GM18511 (cell line): ENCODE measurements at regions not wholly inside any gene's neighbourhood (a gene's known extent, or its start where the extent isn't known, plus 50 kb on each side); places are given as distances from the start of the nearest gene placed in this dataset.

Source experiments
- ATAC-seq: cut with Tn5 transposase; IDR thresholded peaks from one replicate; pipeline ENCODE4 v1.9.1; 2021; ENCODE audit warnings: mild to moderate bottlenecking, moderate library complexity; ENCODE audit not compliant: unreplicated experiment

DNA sequence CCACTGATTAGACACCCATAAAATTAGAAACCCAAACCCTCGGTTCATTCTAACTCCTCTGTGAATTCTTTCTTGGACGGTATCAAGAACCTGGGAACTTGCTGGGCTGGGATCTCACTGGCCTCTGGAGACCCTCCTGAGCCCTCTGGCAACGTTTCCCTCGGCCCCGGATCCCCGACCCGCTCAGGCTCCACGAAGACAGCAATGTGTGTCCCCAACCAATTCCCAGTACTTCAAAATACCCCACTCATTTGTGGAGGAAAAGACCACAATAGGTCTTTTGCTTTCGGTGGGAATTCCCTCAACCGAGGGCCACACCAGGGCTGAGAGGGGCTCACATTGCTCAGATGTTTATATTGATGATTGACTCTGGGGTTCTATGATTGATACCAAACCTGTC, 117.9 kb upstream of the PRR20G start:
- no peak for ATAC-seq

- ATAC-seq = no peak
These were observed 117.3 kb upstream of the PRR20G start for GRCh38 chr3:127405010-127405598.

DNA sequence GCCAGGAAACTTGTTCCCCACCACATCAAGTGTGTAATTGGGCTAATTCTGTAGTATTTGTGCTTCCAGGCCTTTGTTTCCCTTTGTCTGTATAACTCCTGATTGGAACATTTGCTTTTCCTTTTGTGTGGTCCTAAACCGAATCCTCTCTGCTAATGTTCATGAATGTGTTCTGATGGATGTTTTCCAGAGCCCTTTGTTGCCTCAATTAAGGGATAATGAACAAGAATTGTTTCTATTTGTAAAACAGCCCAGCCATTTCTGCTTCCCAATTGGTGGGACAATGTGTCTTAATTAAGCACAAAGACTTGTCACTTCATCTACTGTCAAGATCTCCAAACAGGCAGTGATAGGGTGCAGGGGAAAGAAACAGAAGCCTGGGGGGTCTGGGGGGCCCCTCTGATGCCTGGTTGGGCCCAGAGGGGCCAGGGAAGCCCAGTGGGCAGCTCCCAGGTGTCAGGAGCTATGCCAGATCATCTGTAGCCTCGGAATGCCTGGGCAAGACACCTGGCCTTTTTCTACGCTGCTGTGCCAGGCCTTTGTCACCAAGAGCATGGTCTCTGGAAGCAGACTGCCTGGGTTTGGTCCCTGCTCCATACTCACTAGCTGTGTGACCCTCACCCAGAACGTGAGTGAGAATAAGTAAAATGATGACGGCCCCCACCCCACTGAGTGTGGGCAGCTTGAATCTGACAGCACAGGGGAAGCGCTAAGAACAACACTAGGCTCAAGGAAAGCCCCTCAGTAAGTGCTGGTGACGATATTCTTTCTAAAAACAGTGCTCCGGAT, 116.6 kb upstream of the PRR20G start:
- no peak for ATAC-seq

DNA sequence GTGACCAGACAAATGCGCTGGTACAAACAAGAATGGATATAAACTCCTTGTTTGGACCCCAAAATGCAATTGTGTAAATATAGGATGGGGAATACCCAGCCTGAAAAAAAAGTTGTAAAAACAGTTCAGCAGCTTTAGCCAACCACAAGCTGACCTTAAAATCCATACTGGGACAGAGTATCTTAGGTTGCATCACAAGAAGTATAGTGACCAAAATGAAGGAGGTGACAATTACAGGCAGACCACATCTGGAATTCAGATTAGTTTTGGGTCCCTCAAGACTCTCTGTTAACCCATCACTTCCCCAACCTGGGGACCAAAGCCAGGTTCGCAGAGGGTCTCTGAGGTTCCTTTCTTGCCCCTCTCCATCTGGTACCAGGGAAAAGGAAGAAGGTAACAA, 115.9 kb upstream of the PRR20G start:
- no peak for ATAC-seq

DNA sequence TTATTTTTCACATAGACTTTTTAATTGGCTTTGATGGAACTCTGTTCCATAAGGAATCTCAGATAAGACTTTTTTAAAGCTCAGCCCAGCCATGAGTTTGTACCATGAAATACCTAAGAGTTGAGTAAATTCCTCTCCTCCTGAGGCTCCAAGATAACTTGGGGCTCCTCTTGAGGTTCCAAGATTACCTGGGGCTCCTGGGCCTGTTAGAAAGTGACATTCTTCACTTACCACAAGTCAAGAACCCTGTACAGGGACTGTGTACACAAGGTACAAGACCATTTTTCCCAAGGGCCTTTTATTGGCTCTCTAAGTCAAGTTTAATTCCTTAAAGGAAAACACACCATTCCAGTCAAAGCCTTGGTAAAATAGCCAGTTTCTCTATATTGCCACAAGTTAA, 111.3 kb upstream of the PRR20G start:
- ATAC-seq = no peak

- no peak for ATAC-seq
These were observed 108.6 kb upstream of the PRR20G start for GRCh38 chr3:127396473-127396872.

GRCh38 chr3:127395663-127396355, 108.0 kb upstream of the PRR20G start:
- no peak for ATAC-seq

DNA sequence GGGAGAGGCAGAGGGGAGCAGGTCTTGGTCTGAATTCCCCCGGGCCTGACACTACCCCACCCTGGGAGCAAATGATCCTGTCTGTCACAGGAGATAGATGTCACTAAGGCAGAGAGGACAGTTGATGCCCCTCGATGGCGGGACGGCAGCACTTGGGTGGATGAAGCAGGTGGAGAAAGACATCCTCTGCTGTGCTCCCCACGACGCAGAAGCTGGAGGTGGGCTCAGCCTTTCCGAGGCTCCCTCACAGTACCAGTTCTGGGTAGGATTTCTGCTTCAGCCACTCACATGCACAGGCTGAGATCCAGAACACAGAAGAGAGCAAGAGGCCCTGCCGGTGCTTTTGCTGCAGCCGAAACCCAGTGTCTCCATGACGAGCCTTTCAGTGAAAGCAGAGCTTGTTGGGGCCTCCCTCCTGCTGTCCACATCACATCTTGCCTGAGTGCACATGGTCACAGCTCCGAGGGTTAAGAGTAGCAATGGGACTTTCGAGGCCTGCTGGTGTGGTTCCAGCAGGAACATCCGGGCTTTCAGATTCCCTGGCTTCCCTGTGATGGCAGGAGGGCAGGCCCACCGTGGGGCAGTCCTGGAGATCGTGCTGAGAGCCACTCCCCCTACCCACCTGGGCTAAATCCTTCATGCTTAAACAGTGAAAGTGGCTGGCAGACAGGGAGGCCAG, 107.3 kb upstream of the PRR20G start:
- no peak for ATAC-seq

DNA sequence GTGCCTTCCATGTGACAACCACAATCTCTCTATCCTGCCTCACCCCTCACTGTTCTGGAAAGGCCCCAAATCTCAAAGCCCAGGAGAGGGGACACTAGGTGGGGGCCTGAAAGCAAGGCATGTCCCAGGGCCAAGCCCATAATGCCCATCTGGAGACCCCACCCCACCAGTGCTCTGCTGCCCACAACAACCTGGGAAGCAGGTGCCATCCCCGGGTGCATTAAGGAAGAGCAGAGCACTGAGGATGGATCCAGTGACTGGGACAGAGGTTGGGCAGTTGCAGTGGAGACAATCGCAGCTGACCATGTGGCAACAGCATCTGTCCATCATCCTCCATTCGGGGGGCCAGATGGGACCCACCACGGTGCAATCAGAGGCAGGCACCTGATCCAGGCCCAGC, 106.2 kb upstream of the PRR20G start:
- ATAC-seq = no peak

DNA sequence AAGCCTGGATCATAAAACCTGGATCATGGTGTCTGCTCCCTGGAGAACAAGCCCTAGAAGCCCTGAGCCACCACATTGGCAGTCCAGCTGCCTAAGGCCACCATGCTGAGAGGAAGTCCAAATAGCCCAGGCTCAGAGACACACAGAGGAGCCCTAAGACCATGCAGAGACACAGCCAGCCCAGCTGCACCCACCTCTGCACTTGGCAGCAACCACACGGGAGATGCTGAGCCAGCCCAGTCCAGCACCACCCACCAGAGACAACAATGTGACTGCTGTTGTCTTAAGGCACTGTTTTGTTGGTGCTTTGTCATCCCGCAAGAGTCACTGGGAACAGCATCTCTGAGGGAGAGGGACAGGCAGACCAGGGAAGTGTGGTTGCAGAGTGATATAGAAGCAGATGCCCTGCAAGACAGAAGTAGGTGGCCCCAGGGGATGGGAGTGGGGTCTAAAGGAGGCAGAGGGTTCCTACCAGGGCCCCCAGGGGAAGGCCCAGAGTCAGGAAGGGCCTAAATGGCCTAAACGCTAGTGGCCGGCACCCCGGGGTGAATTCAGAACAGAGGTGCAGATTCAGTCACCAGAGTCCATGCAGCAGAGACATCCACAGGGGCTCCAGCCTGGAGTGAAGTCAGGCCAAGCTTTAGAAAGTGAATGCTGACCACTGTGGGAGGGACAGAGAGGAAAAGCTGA, 105.4 kb upstream of the PRR20G start:
- no peak for ATAC-seq

- no peak for ATAC-seq
These were observed 104.3 kb upstream of the PRR20G start for GRCh38 chr3:127392156-127392490.

DNA sequence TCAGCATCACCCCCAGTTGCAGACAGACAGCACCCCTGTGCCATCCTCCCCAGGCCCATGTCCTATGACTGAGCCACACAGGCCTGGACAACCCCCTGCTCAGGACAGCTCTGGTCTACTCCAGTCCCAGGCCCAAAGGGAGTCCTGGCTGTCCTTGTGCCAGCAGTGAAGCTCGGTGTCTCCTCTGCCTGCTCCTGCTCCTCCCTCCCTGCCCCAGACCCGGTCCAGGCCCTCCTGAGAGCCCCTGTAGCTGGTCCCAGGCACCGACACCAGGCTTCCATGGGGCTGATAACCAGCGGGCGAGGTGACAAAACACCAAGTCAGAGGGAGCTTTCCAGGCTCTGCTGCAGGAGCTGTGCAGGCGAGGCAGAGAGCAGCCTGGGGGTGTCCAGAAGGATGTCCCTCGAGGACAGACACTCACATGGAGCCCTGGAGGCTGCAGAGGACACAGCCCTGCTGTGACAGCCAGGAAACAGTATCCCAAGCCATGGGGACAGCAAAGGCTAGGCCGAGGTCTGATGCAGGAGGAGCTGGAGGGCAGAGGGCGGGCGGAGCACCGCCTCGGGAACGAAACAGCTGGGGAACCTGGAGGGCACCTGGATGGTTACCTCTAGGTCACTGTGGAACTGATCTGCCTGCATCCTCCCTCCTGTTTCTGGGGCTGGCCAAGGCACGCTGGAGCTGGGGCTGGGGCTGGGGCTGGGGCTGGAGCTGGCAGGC, 103.8 kb upstream of the PRR20G start:
- ATAC-seq = no peak

- ATAC-seq = no peak
These were observed 102.6 kb upstream of the PRR20G start for GRCh38 chr3:127390365-127391025.

DNA sequence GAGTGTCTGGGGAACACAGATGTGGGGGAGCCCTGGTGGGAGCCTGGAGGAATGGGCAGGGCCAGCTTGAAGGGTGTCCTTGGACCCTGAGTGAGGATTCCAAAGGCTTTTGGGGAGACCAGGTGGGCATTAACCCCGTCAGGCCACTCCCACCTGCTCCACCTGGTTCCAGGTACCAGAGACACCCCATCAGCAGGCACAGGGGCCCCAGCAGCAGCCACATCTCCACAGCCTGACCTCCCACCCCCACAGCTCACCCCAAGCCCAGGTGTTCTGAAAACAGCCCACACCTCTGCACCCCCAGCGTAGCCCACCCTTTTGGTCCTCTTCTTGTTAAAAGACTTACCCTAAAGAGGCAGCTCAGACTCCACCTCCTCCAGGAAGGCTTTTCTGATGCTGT, 102.1 kb upstream of the PRR20G start:
- no peak for ATAC-seq

GRCh38 chr3:127389420-127389819, 101.6 kb upstream of the PRR20G start:
- ATAC-seq = no peak

- ATAC-seq = no peak
These were observed 100.6 kb upstream of the PRR20G start for GRCh38 chr3:127388427-127388826.

DNA sequence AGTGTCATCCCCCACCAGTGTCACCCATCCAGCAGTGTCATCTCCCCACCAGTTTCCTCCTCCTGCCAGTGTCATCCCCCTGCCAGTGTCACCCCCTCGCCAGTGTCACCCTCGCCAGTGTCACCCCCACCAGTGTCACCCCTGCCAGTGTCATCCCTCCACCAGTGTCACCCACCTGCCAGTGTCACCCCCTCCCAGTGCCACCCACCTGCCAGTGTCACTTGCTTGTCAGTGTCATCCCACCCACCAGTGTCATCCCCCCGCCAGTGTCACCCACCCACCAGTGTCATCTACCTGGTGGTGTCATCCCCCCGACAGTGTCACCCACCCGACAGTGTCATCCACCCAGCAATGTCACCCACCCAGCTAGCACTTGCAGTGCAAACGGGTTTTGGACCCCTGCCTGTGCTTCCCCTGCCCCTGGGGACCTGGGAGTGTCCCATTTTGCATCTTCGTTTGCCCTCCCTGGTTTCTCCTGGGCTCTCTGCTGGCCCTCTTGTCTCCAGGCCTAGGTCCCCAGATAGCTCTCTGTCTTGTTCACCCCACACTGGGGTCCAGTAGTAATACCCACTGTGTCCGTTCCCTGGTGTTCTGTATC, 99.8 kb upstream of the PRR20G start:
- ATAC-seq = no peak

- no peak for ATAC-seq
These were observed 99.3 kb upstream of the PRR20G start for GRCh38 chr3:127387119-127387518.

DNA sequence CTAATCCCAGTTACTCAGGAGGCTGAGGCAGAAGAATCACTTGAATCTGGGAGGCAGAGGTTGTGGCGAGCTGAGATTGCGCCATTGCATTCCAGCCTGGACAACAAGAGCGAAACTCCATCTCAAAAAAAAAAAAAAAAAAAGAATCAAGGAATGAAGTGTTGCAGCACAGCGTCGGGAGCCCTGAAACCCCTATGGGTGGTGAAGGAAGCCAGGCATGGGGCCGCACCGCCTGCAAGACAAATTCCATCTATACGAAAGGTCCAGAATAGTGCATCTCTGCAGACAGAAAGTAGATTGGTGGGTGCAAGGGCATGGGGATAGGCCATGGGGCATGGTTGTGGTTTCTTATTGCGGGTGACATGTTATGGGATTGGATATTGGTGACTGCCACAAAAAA, 98.6 kb upstream of the PRR20G start:
- no peak for ATAC-seq

GRCh38 chr3:127385540-127385870, 97.7 kb upstream of the PRR20G start:
- no peak for ATAC-seq
